NCI-H526 treated with DMSO at 0.1 percent for 48 hours (cell line): ENCODE measurements at regions not wholly inside any gene's neighbourhood (a gene's known extent, or its start where the extent isn't known, plus 50 kb on each side); places are given as distances from the start of the nearest gene placed in this dataset.
"Not testable (repeated sequence)": the region's sequence is repeated elsewhere in the genome, so short reads cannot be mapped to it uniquely, and the experiment has no call there.

Experiments used
- DNase-seq: peaks from one replicate; lab custom pipeline; 2025; lab: John Stamatoyannopoulos, UW

- DNase-seq = no peak
Observed at GRCh38 chr6:165008971-165009370, 300.4 kb downstream of the C6orf118 start.

- no peak for DNase-seq
Observed at GRCh38 chr6:165002866-165003265, 306.5 kb downstream of the C6orf118 start.

- DNase-seq = no peak
Observed at GRCh38 chr6:165002358-165002757, 307.0 kb downstream of the C6orf118 start.

GRCh38 chr6:165001502-165002157 lies 307.8 kb downstream of the C6orf118 start:
- DNase-seq = no peak

GRCh38 chr6:164998297-164998696 lies 311.1 kb downstream of the C6orf118 start:
- DNase-seq = no peak

GRCh38 chr6:164996838-164997237 lies 312.6 kb downstream of the C6orf118 start:
- DNase-seq = no peak

GRCh38 chr6:164991573-164991972 lies 317.8 kb downstream of the C6orf118 start:
- no peak for DNase-seq

GRCh38 chr6:164990901-164991300 lies 318.5 kb downstream of the C6orf118 start:
- no peak for DNase-seq

- DNase-seq = no peak
Observed at GRCh38 chr6:164982389-164982788, 327.0 kb downstream of the C6orf118 start.

GRCh38 chr6:164967102-164967501 lies 342.3 kb downstream of the C6orf118 start:
- no peak for DNase-seq

GRCh38 chr6:164962805-164963204 lies 346.6 kb downstream of the C6orf118 start:
- DNase-seq = no peak

- DNase-seq = no peak
Observed at GRCh38 chr6:164947164-164947563, 362.2 kb downstream of the C6orf118 start.

- no peak for DNase-seq
Observed at GRCh38 chr6:164942271-164942670, 367.1 kb downstream of the C6orf118 start.

GRCh38 chr6:164933238-164933794 lies 376.1 kb downstream of the C6orf118 start:
- DNase-seq = not testable (repeated sequence)

GRCh38 chr6:164929408-164929977 lies 379.9 kb downstream of the C6orf118 start:
- DNase-seq = no peak

- DNase-seq = no peak
Observed at GRCh38 chr6:164928728-164929407, 380.5 kb downstream of the C6orf118 start.

GRCh38 chr6:164928057-164928727 lies 381.2 kb downstream of the C6orf118 start:
- no peak for DNase-seq

GRCh38 chr6:164927288-164928056 lies 381.9 kb downstream of the C6orf118 start:
- DNase-seq = peak; percentile 10

GRCh38 chr6:164926686-164927085 lies 382.7 kb downstream of the C6orf118 start:
- no peak for DNase-seq

GRCh38 chr6:164925681-164926530 lies 383.5 kb downstream of the C6orf118 start:
- DNase-seq = no peak

GRCh38 chr6:164924674-164925073 lies 384.7 kb downstream of the C6orf118 start:
- DNase-seq = no peak
